Esophagus squamous epithelium (tissue), 4 donors: ENCODE measurements at regions not wholly inside any gene's neighbourhood (a gene's known extent, or its start where the extent isn't known, plus 50 kb on each side); places are given as distances from the start of the nearest gene placed in this dataset.

Experiments
- CTCF ChIP-seq, 6 experiments: fragments of 450-650 bp in 4 of 6; fragments of 200-600 bp in 2 of 6; sonication (generic) in 2 of 6; IDR thresholded peaks; one replicate each; pipeline ENCODE4 v1.5.1; 2016 to 2019; ENCODE audit warnings: antibody characterized with exemption in 6 of 6, mild to moderate bottlenecking in 4 of 6, moderate library complexity in 4 of 6
- POLR2A ChIP-seq, 4 donors: fragments of 450-650 bp; IDR thresholded peaks; one replicate each; pipeline ENCODE4 v1.6.1; 2017; ENCODE audit warnings: antibody characterized with exemption in 4 of 4, mild to moderate bottlenecking in 4 of 4, moderate library complexity in 3 of 4

GRCh38 chr2:51413726-51414125, 381.8 kb upstream of the NRXN1 start:
- TF ChIP-seq CTCF (IDR thresholded peaks at IDR 0.05): no peak
- TF ChIP-seq POLR2A (IDR thresholded peaks at IDR 0.05): no peak
